ENCODE measurements at regions not wholly inside any gene's neighbourhood (a gene's known extent, or its start where the extent isn't known, plus 50 kb on each side); places are given as distances from the start of the nearest gene placed in this dataset.
A peak's percentile ranks its signal among the peaks of the same experiment; 100 is the strongest.

DNA sequence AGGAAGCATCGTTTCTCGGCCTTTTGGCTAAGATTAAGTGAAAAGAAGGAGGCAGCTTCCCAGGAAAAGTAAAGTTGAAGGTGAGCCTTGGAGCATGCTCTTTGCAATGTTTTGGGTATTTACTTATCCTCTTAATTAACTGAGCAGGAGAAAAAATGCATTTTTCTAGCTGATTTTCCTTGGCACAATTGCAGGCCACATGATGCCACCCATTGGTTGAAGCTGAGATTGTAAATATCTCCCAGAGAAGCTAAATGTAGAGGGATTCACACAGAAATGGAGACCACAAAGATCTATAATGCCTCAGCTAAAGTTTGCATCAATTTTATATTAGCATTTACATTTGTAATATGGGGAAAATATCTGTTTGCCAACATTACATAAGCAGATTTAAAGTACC lies 294.1 kb downstream of the KCNS3 start:
- peak in 1 of 2 experiments; percentile 7 for DNase-seq

DNA sequence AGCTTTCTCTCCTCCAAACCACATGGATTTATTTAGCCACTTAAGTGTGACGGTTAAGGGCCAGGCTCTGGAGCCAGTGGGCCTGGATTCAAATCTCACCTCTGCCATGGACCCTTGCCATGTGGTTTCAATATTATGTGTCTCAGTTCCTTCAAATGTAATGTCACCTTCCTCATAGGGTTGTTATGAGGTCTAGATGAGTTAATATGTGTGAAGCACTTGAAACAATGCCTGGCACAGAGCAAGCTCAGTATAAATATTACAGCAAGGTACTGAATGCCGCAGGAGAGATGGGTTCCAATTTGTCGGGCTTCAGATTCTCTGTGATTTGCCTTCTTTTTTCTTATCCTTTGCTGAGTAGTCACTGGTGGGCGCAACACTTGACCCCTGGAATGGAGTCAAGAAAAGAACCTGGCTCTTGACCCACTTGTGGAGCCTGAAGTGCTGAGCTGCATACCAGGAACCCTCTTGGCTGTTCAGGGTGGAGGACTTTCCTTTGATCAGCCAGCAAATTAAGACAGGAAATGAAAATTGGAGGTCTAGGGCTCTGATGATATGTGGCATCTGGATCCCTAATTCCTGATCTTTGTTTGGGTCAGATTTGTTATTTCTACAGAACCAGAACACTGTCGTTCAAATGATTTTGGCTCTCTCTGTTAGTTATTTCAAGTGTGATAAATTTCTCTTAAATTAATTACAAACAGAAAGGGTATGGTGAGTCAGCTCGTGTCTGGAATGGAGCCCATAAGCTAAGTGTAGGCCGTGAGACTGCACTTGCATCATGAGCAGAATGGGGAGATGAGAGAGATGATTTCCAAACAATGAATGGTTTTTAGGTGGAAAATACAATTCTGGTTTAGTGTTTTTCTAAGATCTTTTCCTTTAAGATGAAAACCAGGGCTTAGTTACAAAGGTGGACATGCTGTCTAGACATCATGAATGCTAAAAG lies 293.0 kb downstream of the KCNS3 start:
- no peak for DNase-seq

DNA sequence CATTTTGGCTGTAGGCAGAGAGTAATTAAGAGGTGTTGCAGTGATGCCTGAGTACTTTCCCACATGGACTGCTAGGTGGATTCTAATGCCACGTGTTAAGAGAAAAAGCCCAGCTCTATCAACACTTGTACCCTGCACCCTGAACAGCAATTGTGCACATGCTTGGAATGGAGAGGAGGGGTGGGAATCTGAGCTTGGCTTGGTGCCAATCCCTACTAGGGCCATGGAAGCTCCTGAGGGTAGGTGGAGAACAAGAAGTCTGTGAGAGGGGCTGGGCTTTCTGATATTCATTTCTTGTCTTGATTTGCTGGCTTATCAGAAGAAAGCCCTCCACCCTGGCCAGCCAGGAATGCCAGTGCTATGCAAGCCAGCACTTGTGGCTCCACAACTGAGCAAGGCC lies 292.2 kb downstream of the KCNS3 start:
- DNase-seq = no peak

GRCh38 chr2:18169893-18170175 lies 291.4 kb downstream of the KCNS3 start:
- DNase-seq = no peak

GRCh38 chr2:18169121-18169892 lies 290.8 kb downstream of the KCNS3 start:
- DNase-seq = peak in 1 of 2 experiments; percentile 32

- no peak for DNase-seq
Observed at GRCh38 chr2:18167871-18168270, 289.4 kb downstream of the KCNS3 start.

DNA sequence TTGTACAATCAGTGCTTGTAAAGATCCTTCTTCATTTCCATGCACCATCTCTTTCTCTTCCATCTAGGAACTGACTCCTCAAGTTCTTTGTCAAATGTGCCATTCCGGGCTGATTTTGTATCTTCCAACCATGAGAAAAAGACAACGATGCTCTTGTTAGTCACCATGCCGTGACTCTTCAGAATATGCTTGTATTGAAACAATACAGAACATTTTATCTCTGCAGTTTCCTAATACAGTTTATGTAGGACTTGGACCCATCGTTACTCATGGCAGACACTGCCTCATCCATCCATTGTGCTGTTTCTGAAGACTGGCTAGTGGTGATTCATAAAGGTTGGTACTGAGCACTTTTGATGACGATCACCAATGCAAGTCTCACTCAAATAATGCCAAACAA lies 283.2 kb downstream of the KCNS3 start:
- DNase-seq = no peak

- DNase-seq = peak in 1 of 2 experiments; percentile 60
Observed at GRCh38 chr2:18159896-18160295, 281.4 kb downstream of the KCNS3 start.

DNA sequence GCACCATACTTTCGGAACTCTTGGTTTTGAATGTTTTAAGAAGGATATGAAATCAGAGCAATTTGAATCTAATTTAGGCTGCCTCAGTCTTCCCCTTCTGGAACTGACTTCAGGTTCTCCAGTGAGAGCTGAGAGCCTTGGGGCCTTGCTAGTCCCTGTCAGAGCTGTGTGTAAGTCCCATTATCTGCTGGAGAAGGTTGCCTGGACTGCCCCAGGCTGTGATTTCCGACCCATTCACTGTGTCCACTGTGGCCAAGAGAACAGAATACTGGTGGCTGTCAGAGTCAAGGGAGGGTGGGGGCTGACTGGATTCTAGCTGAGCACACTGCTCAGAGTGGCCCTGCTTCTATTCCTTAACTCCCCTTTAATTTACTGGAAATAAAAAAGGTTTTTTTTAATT lies 278.0 kb downstream of the KCNS3 start:
- DNase-seq = no peak

GRCh38 chr2:18156002-18156401 lies 277.5 kb downstream of the KCNS3 start:
- no peak for DNase-seq

- no peak for DNase-seq
Observed at GRCh38 chr2:18154812-18155211, 276.3 kb downstream of the KCNS3 start.

DNA sequence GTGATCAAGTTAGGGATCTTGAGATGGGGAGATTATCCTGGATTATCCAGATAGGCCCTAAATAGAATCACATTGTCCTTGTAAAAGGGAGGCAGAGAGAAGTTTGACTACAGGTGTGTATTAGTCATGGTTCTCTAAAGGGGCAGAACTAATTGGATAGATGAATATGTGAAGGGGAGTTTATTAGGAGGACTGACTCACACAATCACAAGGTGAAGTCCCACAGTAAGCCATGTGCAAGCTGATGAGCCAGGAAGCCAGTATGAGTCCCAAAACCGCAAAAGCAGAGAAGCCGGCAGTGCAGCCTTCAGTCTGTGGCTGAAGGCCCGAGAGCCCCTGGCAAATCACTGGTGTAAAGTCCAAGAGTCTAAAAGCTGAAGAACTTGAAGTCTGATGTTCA lies 275.8 kb downstream of the KCNS3 start:
- DNase-seq = peak in 1 of 2 experiments; percentile 34

DNA sequence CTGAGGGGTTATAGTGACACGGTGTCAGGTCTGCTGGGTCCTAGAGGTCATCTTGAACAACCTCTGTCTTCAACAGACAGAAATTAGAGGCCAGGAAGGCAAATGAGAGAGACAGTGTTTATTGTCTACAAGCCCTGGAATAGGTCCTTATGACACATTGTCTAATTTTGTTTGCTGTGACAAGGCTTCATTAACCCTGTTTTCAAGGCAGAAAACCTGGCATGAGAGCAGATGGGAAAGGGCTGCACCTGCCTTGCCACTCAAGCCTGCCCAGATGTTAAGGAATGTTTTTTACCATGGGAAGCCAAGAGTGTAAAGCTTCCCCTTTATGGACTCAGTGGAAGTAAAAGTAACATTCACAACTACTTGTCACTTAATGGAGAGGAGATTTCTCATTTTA lies 275.3 kb downstream of the KCNS3 start:
- DNase-seq = peak in 1 of 2 experiments; percentile 61

- no peak for DNase-seq
Observed at GRCh38 chr2:18151237-18151636, 272.8 kb downstream of the KCNS3 start.

DNA sequence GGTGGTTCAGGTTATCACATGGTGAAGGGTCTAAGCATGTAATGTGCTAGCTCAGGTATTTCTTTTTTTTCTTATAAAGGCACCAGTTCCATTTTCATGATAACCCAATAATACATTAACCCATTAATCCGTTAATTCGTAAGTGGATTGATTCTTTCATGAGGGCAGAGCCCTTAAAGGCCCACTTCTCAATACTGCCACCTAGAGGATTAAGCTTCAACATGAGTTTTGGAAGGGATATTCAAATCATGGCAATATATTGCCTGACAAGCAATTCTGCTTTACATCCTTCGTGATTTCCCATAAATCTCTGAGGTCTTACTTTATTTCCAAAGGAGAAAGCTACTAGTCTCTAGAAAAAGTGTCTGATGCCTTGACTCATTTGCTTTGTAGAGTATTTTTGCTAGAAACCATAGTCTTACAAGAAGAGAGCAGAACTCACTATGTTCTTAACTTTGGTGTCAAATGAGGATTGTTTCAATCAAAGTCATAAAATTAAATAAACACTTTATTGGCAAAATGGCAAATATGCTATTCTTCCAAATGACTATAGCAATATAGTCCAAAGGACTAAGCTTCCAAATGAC lies 271.3 kb downstream of the KCNS3 start:
- DNase-seq = peak; percentile 45 to 77

DNA sequence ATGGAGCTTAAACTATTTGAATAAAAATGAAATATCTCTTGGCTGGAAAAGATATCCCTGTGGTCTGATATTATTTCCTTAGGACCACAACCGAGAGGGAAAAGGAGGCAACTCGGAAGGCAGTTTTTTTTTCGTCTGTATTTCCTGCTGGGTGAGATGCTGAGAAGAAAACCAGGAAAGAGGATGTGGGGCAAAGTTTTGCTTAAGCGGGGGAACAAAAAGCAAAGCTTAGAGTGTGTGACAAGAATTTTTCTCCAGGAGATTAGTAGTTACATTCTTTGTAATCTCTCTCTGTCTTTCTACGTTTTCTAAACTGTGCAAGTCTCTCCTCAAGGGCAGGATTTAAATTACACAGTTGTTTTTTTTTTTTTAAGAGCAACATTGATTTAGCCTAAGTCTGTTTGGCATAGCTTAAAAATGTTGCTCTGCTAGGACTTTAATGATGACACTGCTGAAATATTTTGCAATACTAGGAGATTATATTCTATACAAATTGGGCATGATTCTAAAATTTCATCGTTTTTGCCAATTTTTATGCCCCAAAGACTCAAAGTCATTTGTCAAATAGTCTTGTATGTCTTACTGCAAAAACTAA lies 258.5 kb downstream of the KCNS3 start:
- no peak for DNase-seq

DNA sequence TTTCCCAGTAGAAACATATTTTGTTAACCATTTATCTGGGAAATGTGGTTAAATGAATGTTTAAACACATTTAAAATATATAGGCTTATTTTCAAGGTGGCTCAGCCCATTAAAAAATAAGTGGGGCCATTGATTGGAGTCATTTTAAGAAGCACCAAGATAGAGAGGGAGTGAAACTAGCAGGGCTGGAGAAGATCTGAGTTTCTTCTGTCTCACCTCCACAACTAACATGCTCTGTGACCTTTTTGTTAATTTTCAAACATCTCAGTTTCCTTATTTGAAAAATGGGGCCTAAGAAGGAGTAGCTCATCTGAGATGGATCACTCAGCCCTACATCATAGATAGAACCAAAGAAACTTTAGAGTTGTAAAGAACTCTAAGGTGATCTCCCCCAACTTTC lies 254.8 kb downstream of the KCNS3 start:
- DNase-seq = no peak

DNA sequence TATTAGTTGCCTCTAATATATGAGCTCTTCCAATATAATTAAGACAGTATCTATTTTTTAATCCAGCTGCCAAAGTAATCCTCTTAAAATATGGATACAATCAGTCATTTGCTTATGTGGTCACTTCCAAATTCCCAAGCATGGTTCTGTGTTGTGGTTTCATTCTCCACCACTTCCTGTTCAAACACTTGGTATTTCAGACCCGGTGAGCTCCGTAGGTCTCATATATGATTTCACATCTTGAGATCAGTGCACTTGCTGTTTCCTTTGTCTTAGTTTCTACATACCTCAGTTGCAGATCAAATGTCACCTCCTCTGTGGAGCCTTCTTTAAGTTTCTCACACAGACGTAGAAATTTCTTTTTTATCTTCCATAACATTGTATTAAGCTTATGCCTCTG lies 254.2 kb downstream of the KCNS3 start:
- DNase-seq = no peak

- no peak for DNase-seq
Observed at GRCh38 chr2:18131761-18132160, 253.3 kb downstream of the KCNS3 start.

GRCh38 chr2:18129348-18129747 lies 250.9 kb downstream of the KCNS3 start:
- DNase-seq = no peak

- DNase-seq = no peak
Observed at GRCh38 chr2:18125303-18125702, 246.8 kb downstream of the KCNS3 start.

- DNase-seq = no peak
Observed at GRCh38 chr2:18124116-18124835, 245.8 kb downstream of the KCNS3 start.

GRCh38 chr2:18123577-18123976 lies 245.1 kb downstream of the KCNS3 start:
- DNase-seq = no peak

All from NCI-H524 (cell line).